H9 (cell line): ENCODE measurements at regions not wholly inside any gene's neighbourhood (a gene's known extent, or its start where the extent isn't known, plus 50 kb on each side); places are given as distances from the start of the nearest gene placed in this dataset.

Source experiments
- DNase-seq: peaks from one replicate; pipeline ENCODE4 v3.0.0-alpha.2; 2017
- H2AFZ ChIP-seq: one replicate; pipeline ENCODE4 v1.6.1; 2013; ENCODE audit warnings: mild to moderate bottlenecking, low read length, control low read depth, moderate library complexity
- H2AK5ac ChIP-seq: 2 replicates; pipeline ENCODE4 v1.6.1; 2013; ENCODE audit warnings: low read length, control low read depth, mixed read lengths; ENCODE audit not compliant: insufficient read length
- H2BK120ac ChIP-seq: one replicate; pipeline ENCODE4 v1.6.1; 2013; ENCODE audit warnings: low read depth, mild to moderate bottlenecking, low read length, control low read depth, inconsistent platforms; ENCODE audit not compliant: poor library complexity, severe bottlenecking
- H2BK12ac ChIP-seq: 2 replicates; pipeline ENCODE4 v1.6.1; 2013; ENCODE audit warnings: low read length, control low read depth, mixed read lengths, low read depth; ENCODE audit not compliant: insufficient read length
- H2BK15ac ChIP-seq: 2 replicates; pipeline ENCODE4 v1.6.1; 2013; ENCODE audit warnings: low read depth, low read length, control low read depth
- H2BK20ac ChIP-seq: one replicate; pipeline ENCODE4 v1.6.1; 2013; ENCODE audit warnings: low read depth, mild to moderate bottlenecking, low read length, control low read depth, inconsistent platforms; ENCODE audit not compliant: poor library complexity, severe bottlenecking
- H2BK5ac ChIP-seq: 2 replicates; pipeline ENCODE4 v1.6.1; 2013; ENCODE audit warnings: low read length, control low read depth, mixed read lengths; ENCODE audit not compliant: insufficient read length
- H3K14ac ChIP-seq: 2 replicates; pipeline ENCODE4 v1.6.1; 2013; ENCODE audit warnings: low read length, control low read depth; ENCODE audit not compliant: insufficient read depth
- H3K18ac ChIP-seq: 2 replicates; pipeline ENCODE4 v1.6.1; 2013; ENCODE audit warnings: low read depth, mild to moderate bottlenecking, mixed read lengths, low read length, control low read depth; ENCODE audit not compliant: insufficient read length
- H3K23ac ChIP-seq: 2 replicates; pipeline ENCODE4 v1.6.1; 2013; ENCODE audit warnings: low read length, control low read depth, mixed read lengths, low read depth; ENCODE audit not compliant: insufficient read length
- H3K23me2 ChIP-seq: 2 replicates; pipeline ENCODE4 v1.6.1; 2013; ENCODE audit warnings: low read depth, mild to moderate bottlenecking, mixed read lengths, low read length, control low read depth; ENCODE audit not compliant: insufficient read length, poor library complexity, severe bottlenecking
- H3K27ac ChIP-seq: 2 replicates; pipeline ENCODE4 v1.5.1; 2013; ENCODE audit warnings: low read length, control low read depth, mixed read lengths, low read depth; ENCODE audit not compliant: insufficient read length
- H3K27me3 ChIP-seq: 2 replicates; pipeline ENCODE4 v1.6.1; 2013; ENCODE audit warnings: low read length, control low read depth, inconsistent platforms; ENCODE audit not compliant: insufficient read depth
- H3K4ac ChIP-seq: 2 replicates; pipeline ENCODE4 v1.6.1; 2013; ENCODE audit warnings: low read depth, mild to moderate bottlenecking, control low read depth, inconsistent platforms, low read length, moderate library complexity
- H3K4me1 ChIP-seq: 2 replicates; pipeline ENCODE4 v1.6.1; 2013; ENCODE audit warnings: low read length, control low read depth, inconsistent platforms; ENCODE audit not compliant: insufficient read depth
- H3K4me2 ChIP-seq: 2 replicates; pipeline ENCODE4 v1.6.1; 2013; ENCODE audit warnings: low read length, control low read depth, mixed read lengths; ENCODE audit not compliant: insufficient read length, insufficient read depth
- H3K56ac ChIP-seq: 2 replicates; pipeline ENCODE4 v1.6.1; 2013; ENCODE audit warnings: low read depth, mild to moderate bottlenecking, mixed read lengths, low read length, control low read depth; ENCODE audit not compliant: insufficient read length
- H3K79me1 ChIP-seq: 2 replicates; pipeline ENCODE4 v1.6.1; 2013; ENCODE audit warnings: low read depth, mild to moderate bottlenecking, moderate library complexity, low read length, control low read depth, inconsistent platforms; ENCODE audit not compliant: insufficient read depth, poor library complexity, severe bottlenecking
- H3K79me2 ChIP-seq: 2 replicates; pipeline ENCODE4 v1.6.1; 2013; ENCODE audit warnings: low read length, control low read depth, inconsistent platforms; ENCODE audit not compliant: insufficient read depth
- H3K9ac ChIP-seq: 2 replicates; pipeline ENCODE4 v1.6.1; 2013; ENCODE audit warnings: low read length, control low read depth, mixed read lengths; ENCODE audit not compliant: insufficient read length; ENCODE audit errors: extremely low read depth
- H3K9me3 ChIP-seq: one replicate; pipeline ENCODE4 v1.6.1; 2013; ENCODE audit warnings: low read depth, low read length, inconsistent platforms; ENCODE audit not compliant: control insufficient read depth
- H3T11ph ChIP-seq: one replicate; pipeline ENCODE4 v1.6.1; 2013; ENCODE audit warnings: mild to moderate bottlenecking, low read length, control low read depth, inconsistent platforms
- H4K20me1 ChIP-seq: one replicate; pipeline ENCODE4 v1.6.1; 2013; ENCODE audit not compliant: control insufficient read depth, insufficient read length, insufficient read depth
- H4K5ac ChIP-seq: 2 replicates; pipeline ENCODE4 v1.6.1; 2013; ENCODE audit warnings: low read depth, mild to moderate bottlenecking, mixed read lengths, low read length, control low read depth; ENCODE audit not compliant: insufficient read length
- H4K8ac ChIP-seq: replicated peaks from 2 replicates; pipeline ENCODE4 v1.6.1; 2013; ENCODE audit warnings: low read length, control low read depth, mixed read lengths, low read depth; ENCODE audit not compliant: insufficient read length
- H4K91ac ChIP-seq: 2 replicates; pipeline ENCODE4 v1.6.1; 2013; ENCODE audit warnings: low read depth, mild to moderate bottlenecking, moderate library complexity, mixed read lengths, low read length, control low read depth; ENCODE audit not compliant: insufficient read length
- H3K27ac Mint-ChIP-seq, 3 experiments: 2 replicates in 2 of 3; 3 replicates in 1 of 3; pipeline ENCODE4 v1.8.0; 2020 to 2021; ENCODE audit warnings: mixed read lengths in 3 of 3, mild to moderate bottlenecking in 1 of 3, moderate library complexity in 1 of 3
- H3K27me3 Mint-ChIP-seq: 2 replicates; pipeline ENCODE4 v1.8.0; 2021; ENCODE audit warnings: low read depth, mild to moderate bottlenecking, moderate library complexity, mixed read lengths
- H3K36me3 Mint-ChIP-seq, 3 experiments: 2 replicates in 2 of 3; 3 replicates in 1 of 3; pipeline ENCODE4 v1.8.0; 2020 to 2021; ENCODE audit warnings: low read depth in 3 of 3, mixed read lengths in 3 of 3; ENCODE audit not compliant: insufficient read depth in 1 of 3
- H3K4me1 Mint-ChIP-seq, 2 experiments: 2 replicates each; pipeline ENCODE4 v1.8.0; 2020; ENCODE audit warnings: mixed read lengths in 2 of 2
- H3K4me3 Mint-ChIP-seq, 2 experiments: 2 replicates in 1 of 2; 3 replicates in 1 of 2; pipeline ENCODE4 v1.8.0; 2020 to 2021; ENCODE audit warnings: mild to moderate bottlenecking in 2 of 2, mixed read lengths in 2 of 2, moderate library complexity in 1 of 2
- H3K9me3 Mint-ChIP-seq, 2 experiments: 2 replicates in 1 of 2; 3 replicates in 1 of 2; pipeline ENCODE4 v1.8.0; 2020; ENCODE audit warnings: mild to moderate bottlenecking in 2 of 2, mixed read lengths in 2 of 2, moderate library complexity in 1 of 2
- CTCF ChIP-seq: fragments of 200-600 bp; sonication (generic); conservative IDR thresholded peaks from 3 replicates; pipeline ENCODE4 v1.8.0; 2021; ENCODE audit warnings: antibody characterized with exemption, mild to moderate bottlenecking
- WGBS: extraction: QIAGEN DNeasy Blood & Tissue Kit; methylation state at CpG from one replicate; pipeline ENCODE4 v1.1.7; 2013; ENCODE audit warnings: missing lambda C conversion rate, low lambda C conversion rate, mixed read lengths; ENCODE audit not compliant: insufficient read length; ENCODE audit errors: extremely low coverage; 5-methylcytosine and 5-hydroxymethylcytosine counted together

GRCh38 chr18:1965016-1965415 is 606.3 kb downstream of the METTL4 start:
- Histone ChIP-seq H3K4me2 (no peak overlapping the region), H3K18ac (no peak overlapping the region), H3K79me1 (no peaks in the 10 kb centered on the region), H2BK12ac (no peak overlapping the region), H2AK5ac (no peak overlapping the region), H3K9me3 (no peaks in the 10 kb centered on the region), H2BK15ac (no peak overlapping the region), H3K27ac (no peak overlapping the region), H3K23ac (no peak overlapping the region), H2AFZ (no peak overlapping the region), H2BK20ac (no peak overlapping the region), H3K27me3 (no peaks in the 10 kb centered on the region), H3K23me2 (no peaks in the 10 kb centered on the region), H2BK5ac (no peak overlapping the region), H3K14ac (no peak overlapping the region), H3K9ac (no peak overlapping the region), H3T11ph (no peak overlapping the region), H4K5ac (no peak overlapping the region), H4K8ac (no peak overlapping the region), H2BK120ac (no peak overlapping the region), H3K56ac (no peak overlapping the region), H4K20me1 (no peaks in the 10 kb centered on the region), H3K4ac (no peak overlapping the region), H4K91ac (no peak overlapping the region), H3K79me2 (no peaks in the 10 kb centered on the region), H3K4me1 (no peaks in the 10 kb centered on the region; the same call in 1 of the 2 replicates)
- H3K9me3 Mint-ChIP-seq, result no peaks in the 10 kb centered on the region
- no peak overlapping the region for H3K27ac Mint-ChIP-seq
- no peaks in the 10 kb centered on the region for H3K36me3 Mint-ChIP-seq
- DNase-seq, result no peak
- peaks cover 5 to 7% of the 10 kb centered on the region in 2 experiments for H3K4me1 Mint-ChIP-seq
- no peak for TF ChIP-seq CTCF
- WGBS, result no CpG with 5 or more reads among the region's 2 CpGs
- peaks cover under 1% of the 10 kb centered on the region; the same call in 1 of the 2 replicates for H3K27me3 Mint-ChIP-seq
- no peak overlapping the region for H3K4me3 Mint-ChIP-seq
